OCI-M2 (cell line): ENCODE measurements at regions not wholly inside any gene's neighbourhood (a gene's known extent, or its start where the extent isn't known, plus 50 kb on each side); places are given as distances from the start of the nearest gene placed in this dataset.
"Not testable (repeated sequence)": the region's sequence is repeated elsewhere in the genome, so short reads cannot be mapped to it uniquely, and the experiment has no call there.

Experiments
- DNase-seq: peaks from one replicate; lab custom pipeline; 2025; ENCODE audit not compliant: unreplicated experiment; lab: John Stamatoyannopoulos, UW

- no peak for DNase-seq
These were observed 275.7 kb downstream of the DAD1 start for GRCh38 chr14:22313172-22313801.

DNA sequence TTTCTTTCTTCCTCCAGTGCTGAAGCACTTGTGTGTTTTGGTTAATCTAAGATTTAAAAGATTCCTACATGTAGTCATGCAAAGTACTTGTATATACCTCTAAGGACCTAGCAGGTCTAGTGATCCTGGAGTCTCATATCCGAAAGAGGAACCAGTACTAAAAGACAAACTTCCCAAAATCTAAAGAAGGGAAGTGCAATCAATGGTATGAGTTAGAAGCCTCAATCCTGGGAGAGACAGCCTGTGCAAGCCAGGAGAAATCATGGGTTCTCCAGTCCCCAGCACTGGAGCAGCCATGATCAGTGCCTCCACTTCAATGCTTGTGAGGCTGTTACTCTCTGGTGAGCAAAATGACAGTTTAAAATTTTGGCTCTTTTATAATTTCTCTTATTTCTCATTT, 277.4 kb downstream of the DAD1 start:
- DNase-seq = no peak

DNA sequence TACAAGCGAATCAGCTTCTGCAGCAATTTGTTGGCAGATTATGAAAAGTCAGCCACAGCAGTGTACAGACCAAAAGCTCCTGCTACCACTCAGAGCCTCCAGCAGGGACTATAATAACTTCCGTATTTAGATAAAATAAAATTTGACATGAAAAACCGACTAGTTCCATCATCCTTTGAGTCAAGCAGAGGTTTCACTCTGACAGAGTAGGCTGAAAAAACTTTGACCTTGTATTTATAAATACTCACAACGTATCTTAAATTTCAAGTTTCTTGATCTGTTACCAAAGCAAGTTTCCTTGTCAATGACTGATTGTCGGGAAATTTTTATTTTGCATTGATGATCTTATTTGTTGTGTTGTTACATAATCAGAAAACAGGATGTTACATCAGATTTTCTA, 283.4 kb downstream of the DAD1 start:
- no peak for DNase-seq

- DNase-seq = no peak
These were observed 284.7 kb downstream of the DAD1 start for GRCh38 chr14:22304326-22304725.

GRCh38 chr14:22303589-22304195, 285.3 kb downstream of the DAD1 start:
- DNase-seq = no peak

GRCh38 chr14:22300646-22301045, 288.4 kb downstream of the DAD1 start:
- DNase-seq = no peak

GRCh38 chr14:22297376-22297775, 291.6 kb downstream of the DAD1 start:
- no peak for DNase-seq

GRCh38 chr14:22296722-22297121, 292.3 kb downstream of the DAD1 start:
- DNase-seq = no peak

DNA sequence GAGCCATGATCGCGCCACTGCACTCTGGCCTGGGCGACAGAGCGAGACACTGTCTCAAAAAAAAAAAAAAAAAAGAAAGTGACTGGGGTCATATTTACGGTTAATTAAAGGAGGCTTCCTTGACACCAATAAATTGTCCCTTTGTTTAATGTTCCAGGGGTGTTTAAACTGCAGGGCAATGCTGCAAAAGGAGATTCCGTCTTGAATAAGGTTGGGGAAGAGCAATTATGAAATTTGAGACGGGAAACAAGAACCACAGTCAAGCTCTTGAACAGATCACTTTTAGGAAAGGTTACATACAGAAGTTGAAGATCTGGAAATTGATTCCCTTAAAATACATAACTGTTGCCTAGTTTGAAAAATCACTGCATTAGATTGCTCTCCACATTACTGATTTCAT, 292.9 kb downstream of the DAD1 start:
- no peak for DNase-seq

DNA sequence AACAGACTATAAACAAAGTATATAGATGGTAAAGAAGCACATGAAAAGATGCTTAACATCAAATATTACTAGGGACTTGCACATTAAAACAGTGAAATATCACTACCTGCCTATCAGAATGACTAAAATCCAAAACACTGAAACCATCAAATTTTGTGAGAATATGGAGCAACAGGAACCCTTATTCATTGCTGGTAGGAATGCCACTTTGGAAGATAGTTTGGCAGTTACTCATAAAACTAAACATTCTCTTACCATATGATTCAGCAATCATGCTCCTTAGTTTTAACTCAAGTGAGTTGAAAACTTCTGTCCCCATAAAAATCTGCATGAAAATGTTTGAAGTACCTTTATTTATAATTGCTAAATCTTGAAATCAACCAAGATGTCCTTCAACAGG, 297.6 kb downstream of the DAD1 start:
- DNase-seq = no peak

DNA sequence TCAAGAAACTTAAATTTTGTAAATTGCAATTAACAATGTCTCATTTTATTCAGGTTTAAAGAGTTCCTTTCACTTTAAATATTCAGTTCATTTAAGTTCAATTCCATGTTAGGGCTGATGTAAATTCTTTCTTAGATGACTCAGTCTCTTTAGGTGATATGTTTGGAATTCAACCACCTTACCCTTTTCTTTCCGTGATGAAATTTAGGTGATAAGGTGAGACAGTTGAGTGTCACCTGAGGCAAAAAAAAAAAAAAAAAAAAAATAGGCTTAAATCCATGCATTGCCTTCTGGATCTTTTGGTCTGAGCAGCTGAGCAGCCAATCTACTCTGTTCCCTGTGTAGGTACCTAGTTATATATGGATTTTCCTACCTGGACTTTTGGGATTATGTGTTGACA, 299.5 kb downstream of the DAD1 start:
- DNase-seq = no peak

GRCh38 chr14:22285991-22286390, 303.0 kb downstream of the DAD1 start:
- DNase-seq = no peak

DNA sequence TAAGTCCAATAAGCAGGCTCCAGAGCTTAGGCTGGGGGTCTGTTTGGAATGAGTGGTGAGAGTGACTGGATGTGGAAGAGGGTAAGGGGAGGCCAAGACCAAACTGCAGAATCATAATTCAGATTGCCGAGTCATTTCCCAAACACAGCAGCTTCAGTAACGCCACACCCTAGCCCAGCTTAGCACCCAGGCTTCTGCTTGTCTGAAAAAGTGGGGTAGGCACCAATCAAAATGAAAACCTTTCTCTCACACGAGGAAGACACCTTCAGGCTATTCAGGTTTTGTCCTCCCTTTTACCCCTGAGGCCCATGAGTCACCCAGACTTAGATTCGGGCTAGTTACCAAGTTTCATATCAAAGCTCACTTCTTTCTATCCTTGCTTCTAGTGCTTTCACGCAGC, 306.1 kb downstream of the DAD1 start:
- DNase-seq = no peak

GRCh38 chr14:22282417-22282816, 306.6 kb downstream of the DAD1 start:
- no peak for DNase-seq

DNA sequence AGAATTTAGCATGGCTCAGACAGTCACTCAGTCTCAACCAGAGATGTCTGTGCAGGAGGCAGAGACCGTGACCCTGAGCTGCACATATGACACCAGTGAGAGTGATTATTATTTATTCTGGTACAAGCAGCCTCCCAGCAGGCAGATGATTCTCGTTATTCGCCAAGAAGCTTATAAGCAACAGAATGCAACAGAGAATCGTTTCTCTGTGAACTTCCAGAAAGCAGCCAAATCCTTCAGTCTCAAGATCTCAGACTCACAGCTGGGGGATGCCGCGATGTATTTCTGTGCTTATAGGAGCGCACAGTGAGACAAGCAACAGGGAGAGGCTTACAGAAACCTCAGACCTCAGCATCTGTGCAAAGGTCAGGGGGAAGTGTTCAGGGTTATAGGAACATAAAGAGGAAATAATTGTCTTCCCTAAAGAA, 307.6 kb downstream of the DAD1 start:
- not testable (repeated sequence) for DNase-seq

DNA sequence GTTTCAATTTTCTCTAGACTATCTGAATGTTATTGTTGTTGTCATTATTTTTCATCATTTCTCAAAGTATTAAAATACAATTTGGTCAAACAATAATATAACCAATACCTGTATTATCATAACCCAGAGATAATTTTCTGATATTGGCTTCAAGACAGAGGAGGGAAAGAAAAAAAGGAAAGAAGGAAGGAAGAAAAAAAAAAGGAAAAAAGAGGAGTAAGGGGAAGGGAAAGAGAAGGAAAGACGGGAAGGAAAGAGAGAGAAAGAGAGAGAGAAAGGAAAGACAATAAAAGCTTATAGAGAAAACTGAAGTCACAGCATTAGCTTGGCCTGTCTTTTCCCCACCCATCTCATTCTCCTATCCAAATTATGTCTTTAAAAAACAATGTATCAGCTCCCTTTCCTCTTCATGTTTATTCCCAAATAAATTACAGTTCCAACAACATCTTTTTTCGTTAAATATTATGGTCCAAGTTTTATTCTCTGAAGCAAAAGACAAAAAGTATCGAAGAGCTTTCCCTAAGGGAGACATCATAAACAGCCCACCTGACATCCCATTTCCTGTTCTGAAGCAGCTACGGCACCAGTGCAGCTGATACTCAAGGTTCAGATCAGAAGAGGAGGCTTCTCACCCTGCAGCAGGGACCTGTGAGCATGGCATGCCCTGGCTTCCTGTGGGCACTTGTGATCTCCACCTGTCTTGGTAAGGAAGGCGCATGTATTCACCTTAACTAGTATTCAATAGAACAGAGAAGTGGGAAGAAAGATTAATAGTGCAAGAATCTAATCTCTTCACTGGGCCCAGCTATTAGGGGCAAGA, 308.3 kb downstream of the DAD1 start:
- DNase-seq = no peak

GRCh38 chr14:22276913-22277816, 311.9 kb downstream of the DAD1 start:
- DNase-seq = no peak

DNA sequence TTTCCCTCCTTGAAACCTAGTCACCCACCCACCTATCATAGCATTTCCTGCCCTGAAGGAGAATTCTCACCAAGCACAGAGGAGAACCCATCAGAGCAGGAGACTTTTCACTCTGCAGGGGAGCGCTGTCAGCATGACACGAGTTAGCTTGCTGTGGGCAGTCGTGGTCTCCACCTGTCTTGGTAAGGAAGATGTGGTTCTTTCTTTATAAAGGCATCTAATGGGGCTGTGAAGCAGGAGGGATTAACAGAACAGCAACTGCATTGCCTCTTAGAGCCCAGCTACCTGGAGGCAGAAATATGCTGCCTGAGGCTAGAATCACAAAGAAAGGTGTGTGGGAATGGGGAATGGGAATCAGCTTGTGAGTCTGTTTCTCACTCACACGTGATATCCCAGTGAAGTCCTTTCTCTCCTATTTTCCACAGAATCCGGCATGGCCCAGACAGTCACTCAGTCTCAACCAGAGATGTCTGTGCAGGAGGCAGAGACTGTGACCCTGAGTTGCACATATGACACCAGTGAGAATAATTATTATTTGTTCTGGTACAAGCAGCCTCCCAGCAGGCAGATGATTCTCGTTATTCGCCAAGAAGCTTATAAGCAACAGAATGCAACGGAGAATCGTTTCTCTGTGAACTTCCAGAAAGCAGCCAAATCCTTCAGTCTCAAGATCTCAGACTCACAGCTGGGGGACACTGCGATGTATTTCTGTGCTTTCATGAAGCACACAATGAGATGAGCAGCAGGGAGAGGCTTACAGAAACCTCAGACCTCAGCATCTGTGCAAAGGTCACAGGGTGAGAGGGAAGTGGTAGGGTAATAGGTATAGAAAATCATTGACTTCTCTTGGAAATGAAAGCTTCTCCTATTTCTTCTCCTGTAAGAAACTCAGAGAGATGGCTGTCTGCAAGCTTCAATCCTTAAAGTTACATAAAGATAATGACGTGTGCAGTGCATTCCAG, 316.9 kb downstream of the DAD1 start:
- no peak for DNase-seq

- DNase-seq = no peak
These were observed 320.1 kb downstream of the DAD1 start for GRCh38 chr14:22268875-22269274.

GRCh38 chr14:22266683-22267082, 322.3 kb downstream of the DAD1 start:
- DNase-seq = no peak
